ENCODE measurements at regions not wholly inside any gene's neighbourhood (a gene's known extent, or its start where the extent isn't known, plus 50 kb on each side); places are given as distances from the start of the nearest gene placed in this dataset.
"Not testable (repeated sequence)": the region's sequence is repeated elsewhere in the genome, so short reads cannot be mapped to it uniquely, and the experiment has no call there.

DNA sequence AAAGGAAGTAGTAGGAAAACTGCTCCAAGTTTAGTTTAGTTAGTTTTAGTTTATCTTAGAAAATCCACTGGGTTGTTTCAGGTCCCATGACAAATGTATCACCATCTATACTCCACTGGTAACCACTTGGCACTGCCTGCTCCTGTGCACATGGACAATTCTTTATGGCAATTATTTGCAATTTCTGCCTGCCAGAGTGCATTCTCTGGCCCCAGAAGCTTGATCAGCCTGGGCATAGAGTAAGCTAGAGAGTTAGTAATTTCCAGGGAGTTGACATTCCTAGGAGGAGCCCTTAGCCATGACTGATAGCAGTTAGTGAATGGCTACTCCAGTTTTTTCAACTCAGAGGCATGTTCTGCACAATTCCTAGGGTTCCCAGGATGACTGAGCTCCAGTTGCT is 203.2 kb upstream of the FGF13 start:
- Mint-ChIP-seq H3K4me3 (no peak overlapping the region), H3K36me3 (ENCODE audit: low read depth) (no peaks in the 10 kb centered on the region), H3K27ac (no peak overlapping the region), H3K27me3 (no peaks in the 10 kb centered on the region), H3K4me1 (no peaks in the 10 kb centered on the region), H3K9me3 (no peaks in the 10 kb centered on the region)
- ATAC-seq (replicated peaks): no peak

GRCh38 chrX:138908577-138908976 is 197.1 kb upstream of the FGF13 start:
- ATAC-seq (replicated peaks): no peak
- no peaks in the 10 kb centered on the region for H3K27me3 Mint-ChIP-seq
- no peaks in the 10 kb centered on the region for H3K36me3 Mint-ChIP-seq (ENCODE audit: low read depth)
- no peak overlapping the region for H3K27ac Mint-ChIP-seq
- no peaks in the 10 kb centered on the region for H3K9me3 Mint-ChIP-seq
- H3K4me3 Mint-ChIP-seq: no peak overlapping the region
- H3K4me1 Mint-ChIP-seq: no peaks in the 10 kb centered on the region

DNA sequence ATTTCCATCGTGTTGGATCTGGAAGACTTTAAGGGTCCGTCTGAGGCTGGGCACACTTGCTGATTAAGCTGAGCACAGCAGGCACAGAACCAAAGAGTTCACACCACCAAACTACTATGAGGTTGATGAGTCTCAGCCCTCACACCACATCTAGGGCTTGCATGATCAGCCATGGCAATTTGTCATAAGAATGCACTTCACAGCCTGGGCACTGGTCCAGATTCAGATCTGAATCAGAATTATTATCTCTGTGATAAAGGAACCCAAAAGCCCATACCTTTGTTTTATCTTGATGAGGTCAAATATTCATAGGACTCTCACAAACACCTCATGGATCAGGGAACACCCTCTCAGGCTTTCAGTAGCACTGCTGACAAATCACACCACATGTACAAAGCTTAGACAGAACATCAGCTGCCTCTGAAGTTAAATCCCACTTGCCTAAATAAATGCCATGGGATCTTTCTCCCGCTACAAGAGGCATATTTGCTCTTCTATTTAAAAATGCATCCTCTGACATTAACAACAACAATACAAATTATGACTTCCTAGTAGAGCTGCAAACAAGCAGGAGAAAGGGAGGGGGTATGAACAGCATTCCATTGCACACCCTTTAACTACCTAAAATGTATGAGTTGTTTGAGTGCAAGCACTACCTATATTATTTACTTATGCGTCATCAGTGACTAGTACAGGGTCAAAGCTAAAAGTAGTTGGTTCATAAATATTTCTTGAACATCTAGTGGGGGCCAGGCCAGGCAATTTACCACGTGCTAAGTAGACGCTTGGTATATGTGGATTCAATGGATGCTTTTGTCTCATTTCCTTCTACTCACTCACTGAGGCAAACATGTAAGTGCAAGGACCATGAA is 186.3 kb upstream of the FGF13 start:
- Mint-ChIP-seq H3K4me3 (no peak overlapping the region), H3K9me3 (no peaks in the 10 kb centered on the region), H3K27ac (no peak overlapping the region), H3K36me3 (ENCODE audit: low read depth) (no peaks in the 10 kb centered on the region), H3K27me3 (no peaks in the 10 kb centered on the region), H3K4me1 (no peaks in the 10 kb centered on the region)
- no peak for ATAC-seq (replicated peaks)

DNA sequence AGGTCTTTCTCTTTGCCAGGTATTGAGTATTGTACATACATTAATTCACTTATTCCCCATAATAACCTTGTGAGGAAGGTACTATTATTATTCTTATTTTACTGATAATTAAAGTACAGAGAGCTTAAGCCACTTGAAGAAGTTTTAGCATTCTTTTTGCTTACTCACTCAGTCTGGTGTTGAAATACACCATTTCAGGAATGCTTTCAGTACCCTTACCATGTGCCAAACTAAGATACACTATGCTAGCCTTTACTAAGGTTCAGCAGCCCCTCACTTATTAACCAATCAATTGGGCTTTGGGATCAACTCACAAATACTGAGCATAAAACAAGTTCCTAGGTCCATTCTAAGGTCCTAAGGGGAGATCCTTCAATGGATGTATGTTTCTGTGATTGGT is 179.0 kb upstream of the FGF13 start:
- no peaks in the 10 kb centered on the region for H3K27me3 Mint-ChIP-seq
- H3K4me1 Mint-ChIP-seq: no peaks in the 10 kb centered on the region
- ATAC-seq (replicated peaks): no peak
- no peaks in the 10 kb centered on the region for H3K36me3 Mint-ChIP-seq (ENCODE audit: low read depth)
- no peaks in the 10 kb centered on the region for H3K9me3 Mint-ChIP-seq
- no peak overlapping the region for H3K4me3 Mint-ChIP-seq
- H3K27ac Mint-ChIP-seq: no peak overlapping the region

DNA sequence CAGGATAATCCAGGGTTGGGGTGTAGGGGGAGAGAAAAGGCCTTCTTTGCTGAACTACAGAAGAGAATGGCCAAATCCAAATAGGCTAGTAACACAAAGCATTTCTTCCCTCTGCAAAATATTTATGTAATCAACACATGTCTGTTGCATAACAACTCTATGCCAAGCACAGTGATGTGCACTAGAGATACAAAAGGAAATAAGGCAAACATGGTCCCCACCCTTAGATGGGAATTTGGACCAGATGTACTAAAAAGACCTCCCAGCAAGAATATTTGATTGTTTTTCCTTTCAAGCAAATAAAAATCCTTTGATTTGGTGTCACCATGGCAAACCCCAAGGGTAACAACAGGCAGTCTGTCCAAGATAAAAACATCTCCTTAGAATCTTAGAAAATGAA is 177.6 kb upstream of the FGF13 start:
- H3K4me1 Mint-ChIP-seq: no peaks in the 10 kb centered on the region
- H3K4me3 Mint-ChIP-seq: no peak overlapping the region
- H3K27ac Mint-ChIP-seq: no peak overlapping the region
- no peaks in the 10 kb centered on the region for H3K9me3 Mint-ChIP-seq
- no peaks in the 10 kb centered on the region for H3K27me3 Mint-ChIP-seq
- ATAC-seq (replicated peaks): no peak
- no peaks in the 10 kb centered on the region for H3K36me3 Mint-ChIP-seq (ENCODE audit: low read depth)

- no peaks in the 10 kb centered on the region for H3K4me1 Mint-ChIP-seq
- no peaks in the 10 kb centered on the region for H3K27me3 Mint-ChIP-seq
- H3K9me3 Mint-ChIP-seq: no peaks in the 10 kb centered on the region
- no peak overlapping the region for H3K4me3 Mint-ChIP-seq
- no peak overlapping the region for H3K27ac Mint-ChIP-seq
- H3K36me3 Mint-ChIP-seq (ENCODE audit: low read depth): no peaks in the 10 kb centered on the region
- ATAC-seq (replicated peaks): no peak
Measured at GRCh38 chrX:138886769-138887168, 175.3 kb upstream of the FGF13 start.

- H3K36me3 Mint-ChIP-seq (ENCODE audit: low read depth): no peaks in the 10 kb centered on the region
- ATAC-seq (replicated peaks): no peak
- no peaks in the 10 kb centered on the region for H3K4me1 Mint-ChIP-seq
- no peaks in the 10 kb centered on the region for H3K9me3 Mint-ChIP-seq
- no peaks in the 10 kb centered on the region for H3K27me3 Mint-ChIP-seq
- no peak overlapping the region for H3K4me3 Mint-ChIP-seq
- H3K27ac Mint-ChIP-seq: no peak overlapping the region
Measured at GRCh38 chrX:138885886-138886285, 174.4 kb upstream of the FGF13 start.

DNA sequence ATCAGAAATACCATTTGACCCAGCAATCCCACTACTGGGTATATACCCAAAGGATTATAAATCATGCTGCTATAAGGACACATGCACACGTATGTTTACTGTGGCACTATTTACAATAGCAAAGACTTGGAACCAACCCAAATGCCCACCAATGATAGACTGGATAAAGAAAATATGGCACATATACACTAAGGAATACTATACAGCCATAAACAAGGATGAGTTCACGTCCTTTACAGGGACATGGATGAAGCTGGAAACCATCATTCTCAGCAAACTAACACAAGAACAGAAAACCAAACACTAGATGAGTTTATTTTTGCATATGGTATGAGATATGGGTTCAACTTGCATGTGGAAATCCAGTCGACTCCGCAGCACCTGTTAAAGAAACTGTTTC is 168.8 kb upstream of the FGF13 start:
- H3K27ac Mint-ChIP-seq; H3K4me3 Mint-ChIP-seq; ATAC-seq (replicated peaks); H3K27me3 Mint-ChIP-seq; H3K9me3 Mint-ChIP-seq; H3K4me1 Mint-ChIP-seq; H3K36me3 Mint-ChIP-seq (ENCODE audit: low read depth): not testable (repeated sequence)

DNA sequence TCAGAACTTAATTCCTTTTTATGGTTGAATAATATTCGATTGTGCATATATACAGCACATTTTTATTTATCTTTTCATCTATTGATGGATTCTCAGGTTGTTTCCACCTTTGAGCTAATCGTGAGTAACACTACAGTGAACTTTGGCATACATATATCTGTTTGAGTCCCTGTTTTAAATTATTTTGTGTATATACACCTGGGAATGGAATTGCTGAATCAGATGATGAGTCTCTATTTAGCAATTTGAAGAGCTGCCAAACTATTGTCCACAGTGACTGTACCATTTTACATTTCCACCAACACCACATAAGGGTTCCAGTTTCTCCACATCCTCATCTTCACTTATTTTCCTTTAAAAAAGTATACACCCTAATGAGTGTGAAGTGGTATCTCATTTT is 166.2 kb upstream of the FGF13 start:
- H3K36me3 Mint-ChIP-seq (ENCODE audit: low read depth): no peaks in the 10 kb centered on the region
- H3K4me1 Mint-ChIP-seq: no peaks in the 10 kb centered on the region
- no peak for ATAC-seq (replicated peaks)
- H3K9me3 Mint-ChIP-seq: no peaks in the 10 kb centered on the region
- no peak overlapping the region for H3K27ac Mint-ChIP-seq
- no peak overlapping the region for H3K4me3 Mint-ChIP-seq
- no peaks in the 10 kb centered on the region for H3K27me3 Mint-ChIP-seq

- Mint-ChIP-seq H3K27me3 (no peaks in the 10 kb centered on the region), H3K4me3 (no peak overlapping the region), H3K36me3 (ENCODE audit: low read depth) (no peaks in the 10 kb centered on the region), H3K4me1 (no peaks in the 10 kb centered on the region), H3K9me3 (no peaks in the 10 kb centered on the region), H3K27ac (no peak overlapping the region)
- no peak for ATAC-seq (replicated peaks)
Measured at GRCh38 chrX:138875472-138875871, 164.0 kb upstream of the FGF13 start.

- Mint-ChIP-seq H3K4me3 (no peak overlapping the region), H3K4me1 (no peaks in the 10 kb centered on the region), H3K27ac (no peak overlapping the region), H3K27me3 (no peaks in the 10 kb centered on the region), H3K9me3 (no peaks in the 10 kb centered on the region), H3K36me3 (ENCODE audit: low read depth) (no peaks in the 10 kb centered on the region)
- ATAC-seq (replicated peaks): no peak
Measured at GRCh38 chrX:138874271-138874935, 162.9 kb upstream of the FGF13 start.

GRCh38 chrX:138873640-138874039 is 162.1 kb upstream of the FGF13 start:
- not testable (repeated sequence) for ATAC-seq (replicated peaks); H3K27me3 Mint-ChIP-seq; H3K36me3 Mint-ChIP-seq (ENCODE audit: low read depth); H3K4me1 Mint-ChIP-seq; H3K27ac Mint-ChIP-seq; H3K9me3 Mint-ChIP-seq; H3K4me3 Mint-ChIP-seq

DNA sequence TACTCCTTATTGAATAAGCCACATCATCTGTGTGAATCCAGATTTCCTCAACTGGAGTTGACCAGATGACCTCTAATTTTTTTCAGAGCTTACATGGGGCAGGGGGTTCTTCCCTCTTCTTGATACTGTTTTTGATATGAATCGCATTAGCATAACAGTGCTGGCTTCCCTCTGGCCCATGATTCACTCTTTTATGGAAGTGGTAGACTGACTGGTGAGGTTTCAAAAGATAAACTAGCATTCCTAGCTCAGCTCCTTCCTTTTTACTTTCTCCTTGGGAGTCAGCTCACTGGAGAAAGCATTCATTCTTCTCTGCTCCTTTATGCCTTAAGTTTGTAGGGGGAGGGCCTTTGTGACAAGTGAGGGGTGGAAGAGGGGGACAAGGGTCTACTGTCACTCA is 161.0 kb upstream of the FGF13 start:
- no peak for ATAC-seq (replicated peaks)
- no peaks in the 10 kb centered on the region for H3K4me1 Mint-ChIP-seq
- no peak overlapping the region for H3K4me3 Mint-ChIP-seq
- H3K9me3 Mint-ChIP-seq: no peaks in the 10 kb centered on the region
- H3K27me3 Mint-ChIP-seq: no peaks in the 10 kb centered on the region
- H3K27ac Mint-ChIP-seq: no peak overlapping the region
- no peaks in the 10 kb centered on the region for H3K36me3 Mint-ChIP-seq (ENCODE audit: low read depth)

DNA sequence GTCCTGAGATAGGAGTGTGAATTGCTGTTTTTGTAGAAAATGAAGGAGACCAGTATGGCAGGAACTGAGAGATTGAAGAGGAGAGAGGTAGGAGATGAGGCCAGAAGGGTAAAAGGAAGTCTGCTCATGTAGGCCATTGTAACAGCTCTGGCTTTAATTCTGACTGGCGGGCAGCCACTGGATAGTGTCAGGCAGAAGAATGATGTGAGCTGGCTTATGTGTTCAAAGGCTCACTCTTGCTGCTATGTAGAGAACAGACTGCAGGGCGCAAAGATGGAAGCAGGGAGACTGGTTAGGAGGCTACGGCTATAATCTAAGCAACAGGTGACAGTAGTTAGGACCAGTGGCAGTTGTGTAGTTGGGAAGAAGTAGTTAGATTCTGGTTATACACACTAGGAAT is 160.2 kb upstream of the FGF13 start:
- no peaks in the 10 kb centered on the region for H3K4me1 Mint-ChIP-seq
- H3K36me3 Mint-ChIP-seq (ENCODE audit: low read depth): no peaks in the 10 kb centered on the region
- no peaks in the 10 kb centered on the region for H3K27me3 Mint-ChIP-seq
- no peak overlapping the region for H3K4me3 Mint-ChIP-seq
- H3K27ac Mint-ChIP-seq: no peak overlapping the region
- no peaks in the 10 kb centered on the region for H3K9me3 Mint-ChIP-seq
- ATAC-seq (replicated peaks): no peak

DNA sequence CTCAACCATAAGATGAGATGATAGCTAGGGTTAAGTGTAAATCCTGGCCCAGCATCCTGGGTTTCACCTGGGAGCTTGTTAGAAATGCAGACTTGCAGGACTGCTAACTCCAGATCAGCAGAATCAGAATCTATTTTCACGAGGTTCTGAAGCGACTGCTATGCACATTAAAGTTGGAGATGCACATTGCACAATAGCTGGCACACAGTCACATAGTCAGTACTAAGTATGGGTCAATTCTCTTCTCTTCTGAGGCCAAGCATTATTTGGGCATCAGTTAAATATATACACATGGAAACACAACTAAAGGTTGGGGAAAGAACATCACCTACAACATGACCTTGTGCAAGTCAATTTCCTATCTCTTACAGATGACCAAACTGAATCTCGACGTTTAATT is 155.1 kb upstream of the FGF13 start:
- no peaks in the 10 kb centered on the region for H3K9me3 Mint-ChIP-seq
- H3K27ac Mint-ChIP-seq: no peak overlapping the region
- no peaks in the 10 kb centered on the region for H3K27me3 Mint-ChIP-seq
- no peak overlapping the region for H3K4me3 Mint-ChIP-seq
- H3K36me3 Mint-ChIP-seq (ENCODE audit: low read depth): no peaks in the 10 kb centered on the region
- ATAC-seq (replicated peaks): no peak
- H3K4me1 Mint-ChIP-seq: no peaks in the 10 kb centered on the region

Data from activated T-helper 17 cell treated with anti-CD3 and anti-CD28 coated beads, Interleukin-2, amount 50 U/mL, for 72 hours (primary cell).